Right lobe of liver (tissue), 6 donors: ENCODE measurements at regions not wholly inside any gene's neighbourhood (a gene's known extent, or its start where the extent isn't known, plus 50 kb on each side); places are given as distances from the start of the nearest gene placed in this dataset.
"Not testable (repeated sequence)": the region's sequence is repeated elsewhere in the genome, so short reads cannot be mapped to it uniquely, and the experiment has no call there.

Source experiments
- ATAC-seq, 4 donors: fragments of 200-7000 bp; cut with Tn5 transposase; one replicate each; pipeline ENCODE4 v1.9.1; 2020; ENCODE audit warnings: mild to moderate bottlenecking in 4 of 4, moderate library complexity in 4 of 4
- DNase-seq, 3 donors: peaks; one replicate each; pipeline ENCODE4 v3.0.0-alpha.2; 2020
- H3K27ac ChIP-seq, 3 donors: fragments of 200-600 bp; one replicate each; pipeline ENCODE4 v1.8.0; 2022
- H3K27me3 ChIP-seq, 2 donors: fragments of 200-600 bp; one replicate each; pipeline ENCODE4 v1.8.0; 2022
- H3K36me3 ChIP-seq, 4 donors: fragments of 200-600 bp; sonication (generic) in 1 of 4; one replicate each; pipeline versions ENCODE4 v1.5.1 to v1.8.0; 2017 to 2022; ENCODE audit warnings: control low read depth in 1 of 4
- H3K4me1 ChIP-seq, 4 donors: fragments of 200-600 bp; sonication (generic) in 1 of 4; one replicate each; pipeline versions ENCODE4 v1.5.1 to v1.8.0; 2017 to 2022; ENCODE audit warnings: control low read depth in 1 of 4
- H3K4me3 ChIP-seq, 3 donors: fragments of 200-600 bp; one replicate each; pipeline ENCODE4 v1.8.0; 2022
- H3K9me3 ChIP-seq, 4 donors: fragments of 200-600 bp; sonication (generic) in 1 of 4; one replicate each; pipeline versions ENCODE4 v1.5.1 to v1.8.0; 2017 to 2022; ENCODE audit warnings: control low read depth in 1 of 4
- POLR2A ChIP-seq: fragments of 450-650 bp; IDR thresholded peaks from one replicate; pipeline ENCODE4 v1.6.1; 2017; ENCODE audit warnings: antibody characterized with exemption, mild to moderate bottlenecking
- WGBS: methylation state at CpG from one replicate; pipeline ENCODE4 v1.1.6; 2018; ENCODE audit warnings: low coverage, low lambda C conversion rate; ENCODE audit not compliant: insufficient coverage; ENCODE audit errors: missing lambda C conversion rate; 5-methylcytosine and 5-hydroxymethylcytosine counted together
- intact Hi-C, 2 donors: fragments of 100-400 bp; cut with DNase I; formaldehyde crosslinking; loops; one replicate each; pipeline versions ENCODE4 v1.11.2 to v1.14.1; 2022
- TF ChIP-seq, protein P1 (sequence below), 4 donors: fragments of 200-600 bp in 3 of 4; fragments of 450-650 bp in 1 of 4; IDR thresholded peaks; one replicate each; pipeline versions ENCODE4 v1.5.1 to v1.8.0; 2016 to 2022; ENCODE audit warnings: antibody characterized with exemption in 4 of 4, mild to moderate bottlenecking in 2 of 4
- donor health status: DM: no; HTN: yes; CAD: no.
- donor health status: DM: no; HTN: no; CAD: no.
- donor health status: DM: no; HTN: no; CAD: no.
- donor health status: DM: no; HTN: yes; CAD: no.
- donor health status: DM: no; HTN: yes; CAD: no.

DNA sequence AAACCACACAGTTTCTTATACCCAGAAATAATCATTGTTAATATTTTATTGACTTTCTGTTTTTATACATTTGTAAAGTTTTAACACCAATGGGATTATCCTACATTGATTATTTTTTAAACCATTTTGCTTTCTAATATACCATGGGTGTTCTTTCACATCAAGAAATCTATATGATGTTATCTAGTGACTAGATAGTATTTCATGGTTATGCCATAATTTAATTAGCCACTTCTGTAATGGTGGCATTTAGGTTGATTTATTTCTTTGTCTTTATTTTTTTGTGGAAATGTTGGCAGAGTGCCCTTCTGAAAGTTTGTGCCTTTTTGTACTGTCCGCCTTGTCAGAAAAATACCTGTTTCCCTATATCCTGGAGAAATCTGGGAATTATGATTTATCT, 193.3 kb downstream of the CEP135 start:
- Histone ChIP-seq H3K9me3 (no peaks in the 10 kb centered on the region), H3K4me3 (no peak overlapping the region), H3K4me1 (no peaks in the 10 kb centered on the region), H3K36me3 (no peaks in the 10 kb centered on the region), H3K27me3 (no peaks in the 10 kb centered on the region), H3K27ac (no peak overlapping the region)
- intact Hi-C loops: no loop called here
- WGBS: 83% methylated on average over 1 of the region's 1 CpG
- DNase-seq (no peak), ATAC-seq (no peak)
- no peak for TF ChIP-seq POLR2A
- TF ChIP-seq, protein P1, sequence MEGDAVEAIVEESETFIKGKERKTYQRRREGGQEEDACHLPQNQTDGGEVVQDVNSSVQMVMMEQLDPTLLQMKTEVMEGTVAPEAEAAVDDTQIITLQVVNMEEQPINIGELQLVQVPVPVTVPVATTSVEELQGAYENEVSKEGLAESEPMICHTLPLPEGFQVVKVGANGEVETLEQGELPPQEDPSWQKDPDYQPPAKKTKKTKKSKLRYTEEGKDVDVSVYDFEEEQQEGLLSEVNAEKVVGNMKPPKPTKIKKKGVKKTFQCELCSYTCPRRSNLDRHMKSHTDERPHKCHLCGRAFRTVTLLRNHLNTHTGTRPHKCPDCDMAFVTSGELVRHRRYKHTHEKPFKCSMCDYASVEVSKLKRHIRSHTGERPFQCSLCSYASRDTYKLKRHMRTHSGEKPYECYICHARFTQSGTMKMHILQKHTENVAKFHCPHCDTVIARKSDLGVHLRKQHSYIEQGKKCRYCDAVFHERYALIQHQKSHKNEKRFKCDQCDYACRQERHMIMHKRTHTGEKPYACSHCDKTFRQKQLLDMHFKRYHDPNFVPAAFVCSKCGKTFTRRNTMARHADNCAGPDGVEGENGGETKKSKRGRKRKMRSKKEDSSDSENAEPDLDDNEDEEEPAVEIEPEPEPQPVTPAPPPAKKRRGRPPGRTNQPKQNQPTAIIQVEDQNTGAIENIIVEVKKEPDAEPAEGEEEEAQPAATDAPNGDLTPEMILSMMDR (IDR thresholded peaks at IDR 0.05): no peak

- Histone ChIP-seq H3K4me1 (no peaks in the 10 kb centered on the region), H3K9me3 (no peaks in the 10 kb centered on the region), H3K27ac (no peak overlapping the region), H3K4me3 (no peak overlapping the region), H3K36me3 (no peaks in the 10 kb centered on the region), H3K27me3 (no peaks in the 10 kb centered on the region)
- intact Hi-C loops: no loop called here
- no peak for DNase-seq
- WGBS: 54% methylated on average over 1 of the region's 1 CpG
- TF ChIP-seq, protein P1 (IDR thresholded peaks at IDR 0.05): no peak
- TF ChIP-seq POLR2A: no peak
- ATAC-seq: no peak
Observed at GRCh38 chr4:56139241-56139827, 190.6 kb downstream of the CEP135 start.

DNA sequence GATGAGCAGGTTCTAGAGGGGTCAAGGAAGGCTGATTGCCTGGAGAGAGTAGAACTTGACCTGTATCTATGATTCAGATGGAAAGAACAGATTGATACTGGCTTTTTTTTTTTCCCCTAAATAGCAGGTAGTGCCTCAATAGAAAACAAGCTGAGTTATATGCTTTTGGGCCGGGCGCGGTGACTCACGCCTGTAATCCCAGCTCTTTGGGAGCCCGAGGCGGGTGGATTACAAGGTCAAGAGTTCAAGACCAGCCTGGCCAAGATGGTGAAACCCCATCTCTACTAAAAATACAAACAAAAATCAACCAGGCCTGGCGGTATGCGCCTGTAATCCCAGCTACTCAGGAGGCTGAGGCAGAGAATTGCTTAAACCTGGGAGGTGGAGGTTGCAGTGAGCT, 186.1 kb downstream of the CEP135 start:
- intact Hi-C loops, H3K27me3 ChIP-seq, ATAC-seq, H3K27ac ChIP-seq, H3K36me3 ChIP-seq, H3K4me3 ChIP-seq, H3K9me3 ChIP-seq, H3K4me1 ChIP-seq, DNase-seq: not testable (repeated sequence)
- whole genome bisulfite sequencing: 91% methylated on average over 8 of the region's 8 CpGs

DNA sequence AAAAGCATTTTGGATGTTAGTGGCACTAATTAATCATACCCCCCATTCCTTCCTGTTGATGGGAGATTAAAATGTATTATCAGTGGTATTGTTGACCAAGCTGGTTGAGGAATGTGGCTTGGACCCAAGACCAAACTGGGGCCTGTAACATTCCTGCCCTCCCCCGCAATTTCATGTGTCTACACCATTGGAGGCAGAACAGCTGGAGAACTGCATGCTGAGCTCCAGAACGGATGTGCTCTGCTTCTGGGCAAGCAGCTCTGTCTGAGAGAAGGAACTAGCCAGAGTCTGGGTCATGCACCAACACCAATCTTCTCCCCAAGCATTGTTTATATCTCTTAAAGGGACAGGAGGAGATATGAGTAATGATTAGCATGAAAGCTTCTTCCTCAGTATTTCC, 185.5 kb downstream of the CEP135 start:
- no peak for TF ChIP-seq POLR2A
- TF ChIP-seq, protein P1 (IDR thresholded peaks at IDR 0.05): no peak
- H3K36me3 ChIP-seq: no peaks in the 10 kb centered on the region
- no peaks in the 10 kb centered on the region for H3K9me3 ChIP-seq
- no peak overlapping the region for H3K27ac ChIP-seq
- peak in 3 of 4 donors; percentile 30 to 34 (median 33) for ATAC-seq
- intact Hi-C loops: no loop called here
- no peaks in the 10 kb centered on the region for H3K27me3 ChIP-seq
- H3K4me3 ChIP-seq: no peak overlapping the region
- 50% methylated on average over 1 of the region's 2 CpGs for WGBS
- no peaks in the 10 kb centered on the region for H3K4me1 ChIP-seq
- DNase-seq: no peak

- Histone ChIP-seq H3K4me3 (no peak overlapping the region), H3K4me1 (no peaks in the 10 kb centered on the region), H3K9me3 (no peaks in the 10 kb centered on the region), H3K27me3 (no peaks in the 10 kb centered on the region), H3K36me3 (no peaks in the 10 kb centered on the region), H3K27ac (no peak overlapping the region)
- DNase-seq (no peak), ATAC-seq (no peak)
- TF ChIP-seq, protein P1 (IDR thresholded peaks at IDR 0.05): no peak
- no peak for TF ChIP-seq POLR2A
- intact Hi-C loops: no loop called here
- WGBS: 44% methylated on average over 3 of the region's 3 CpGs
Observed at GRCh38 chr4:56132835-56133234, 184.1 kb downstream of the CEP135 start.

DNA sequence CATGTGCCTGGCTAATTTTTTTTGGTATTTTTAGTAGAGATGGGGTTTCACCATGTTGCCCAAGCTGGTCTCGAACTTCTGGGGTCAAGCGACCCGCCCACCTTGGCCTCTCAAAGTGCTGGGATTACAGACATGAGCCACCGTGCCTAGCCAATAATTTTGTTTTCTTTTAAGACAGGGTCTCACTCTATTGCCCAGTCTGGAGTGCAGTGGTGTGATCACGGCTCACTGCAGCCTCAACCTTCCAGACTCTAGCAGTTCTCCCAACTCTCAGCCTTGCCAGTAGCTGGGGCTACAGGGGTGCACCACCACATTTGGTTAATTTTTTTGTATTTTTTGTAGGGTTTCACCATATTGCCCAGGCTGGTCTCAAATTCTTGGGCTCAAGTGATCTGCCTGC, 183.4 kb downstream of the CEP135 start:
- H3K27me3 ChIP-seq, H3K9me3 ChIP-seq, H3K4me1 ChIP-seq, intact Hi-C loops, H3K4me3 ChIP-seq, H3K36me3 ChIP-seq, DNase-seq, ATAC-seq, H3K27ac ChIP-seq: not testable (repeated sequence)
- 57% methylated on average over 5 of the region's 5 CpGs for WGBS
